Gastrocnemius medialis (tissue), 4 donors: ENCODE measurements at regions not wholly inside any gene's neighbourhood (a gene's known extent, or its start where the extent isn't known, plus 50 kb on each side); places are given as distances from the start of the nearest gene placed in this dataset.

Source experiments
- ATAC-seq, 2 donors: fragments of 150-250 bp; one replicate each; pipeline ENCODE4 v1.9.1; 2016
- DNase-seq, 2 donors: peaks; one replicate each; pipeline ENCODE4 v3.0.0-alpha.2; 2019
- H3K27ac ChIP-seq, 4 donors: fragments of 200-600 bp; sonication (generic); 1 replicate in 1 of 4; 2 replicates in 3 of 4; pipeline ENCODE4 v1.5.1; 2016 to 2018; ENCODE audit warnings: mild to moderate bottlenecking in 2 of 4, moderate library complexity in 1 of 4
- H3K27me3 ChIP-seq, 3 donors: fragments of 200-600 bp; sonication (generic) in 2 of 3; 1 replicate in 1 of 3; 2 replicates in 2 of 3; pipeline versions ENCODE4 v1.5.1 to v1.6.0; 2016 to 2019; ENCODE audit warnings: mild to moderate bottlenecking in 1 of 3, moderate library complexity in 1 of 3
- H3K36me3 ChIP-seq, 2 donors: fragments of 200-600 bp; sonication (generic) in 1 of 2; one replicate each; pipeline ENCODE4 v1.5.1; 2017 to 2018
- H3K4me1 ChIP-seq, 2 donors: fragments of 200-600 bp; sonication (generic) in 1 of 2; one replicate each; pipeline ENCODE4 v1.5.1; 2016 to 2017; ENCODE audit warnings: mild to moderate bottlenecking in 2 of 2
- H3K4me3 ChIP-seq, 4 donors: fragments of 200-600 bp; sonication (generic) in 3 of 4; 1 replicate in 1 of 4; 2 replicates in 3 of 4; pipeline ENCODE4 v1.5.1; 2016 to 2019; ENCODE audit warnings: mild to moderate bottlenecking in 2 of 4
- H3K9me3 ChIP-seq, 3 donors: fragments of 200-600 bp; sonication (generic) in 2 of 3; 1 replicate in 1 of 3; 2 replicates in 2 of 3; pipeline ENCODE4 v1.5.1; 2016 to 2019
- POLR2A ChIP-seq, 2 donors: fragments of 450-650 bp; IDR thresholded peaks; one replicate each; pipeline ENCODE4 v1.6.1; 2017; ENCODE audit warnings: antibody characterized with exemption in 2 of 2, mild to moderate bottlenecking in 2 of 2, moderate library complexity in 2 of 2
- in situ Hi-C, 4 donors: fragments of 200-750 bp; cut with MboI; loops; one replicate each; pipeline versions ENCODE4 v1.15.0 to v1.8.0; 2017; ENCODE audit warnings: low sequenced_read_pairs in 4 of 4
- intact Hi-C: fragments of 100-400 bp; cut with DNase I; formaldehyde crosslinking; loops from one replicate; pipeline ENCODE4 v1.15.1; 2023; ENCODE audit warnings: low total_unique reads
- TF ChIP-seq, protein P1 (sequence below), 5 experiments: fragments of 450-650 bp in 3 of 5; fragments of 200-600 bp in 2 of 5; sonication (generic) in 2 of 5; IDR thresholded peaks in 4 of 5; conservative IDR thresholded peaks in 1 of 5; 1 replicate in 4 of 5; 2 replicates in 1 of 5; pipeline ENCODE4 v1.5.1; 2016 to 2019; ENCODE audit warnings: antibody characterized with exemption in 5 of 5, mild to moderate bottlenecking in 3 of 5, moderate library complexity in 3 of 5

DNA sequence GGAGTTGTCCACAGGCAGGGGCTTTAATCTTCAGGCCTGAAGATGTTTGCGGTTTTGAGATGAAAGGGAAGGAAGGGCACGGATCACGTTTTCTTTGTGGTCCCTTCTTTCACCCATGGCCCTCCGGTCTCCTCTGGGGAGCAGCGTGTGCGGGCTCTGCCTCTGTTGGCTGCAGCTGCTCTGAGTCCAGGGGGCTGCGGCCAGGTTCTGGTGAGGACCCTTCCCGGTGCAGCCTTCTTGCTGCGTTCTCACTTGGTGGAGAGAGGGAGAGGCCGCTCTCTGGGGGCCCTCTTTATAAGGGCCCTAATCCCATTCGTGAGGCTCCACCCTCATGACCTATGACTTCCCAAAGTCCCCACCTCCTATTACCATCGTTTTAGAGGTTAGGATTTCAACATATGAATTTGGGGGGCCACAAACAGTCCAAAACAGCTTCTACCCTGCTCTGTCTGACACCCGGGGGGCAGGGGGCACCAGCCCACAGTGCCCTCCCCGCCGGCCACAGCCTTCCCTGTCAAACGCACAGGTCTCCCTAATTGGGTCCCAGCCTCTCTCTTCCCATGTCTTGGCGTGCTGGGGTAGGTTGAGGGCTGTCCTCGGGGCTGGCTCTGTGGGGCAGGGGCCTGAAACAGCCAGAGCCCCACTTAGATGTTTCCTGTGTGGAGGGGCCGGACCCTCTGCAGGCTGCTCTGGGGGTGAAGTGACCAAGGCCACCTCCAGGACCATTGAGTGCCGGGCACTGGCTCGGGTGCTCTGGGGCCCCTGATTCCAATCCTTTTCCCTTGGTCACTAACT is 100.1 kb upstream of the C1orf174 start:
- Histone ChIP-seq H3K9me3 (no peaks in the 10 kb centered on the region), H3K27me3 (peaks cover 7 to 10% (median 7%) of the 10 kb centered on the region in 3 donors), H3K4me3 (no peak overlapping the region), H3K27ac (no peak overlapping the region), H3K36me3 (no peaks in the 10 kb centered on the region), H3K4me1 (no peaks in the 10 kb centered on the region)
- no peak for ATAC-seq
- no peak for TF ChIP-seq POLR2A (IDR thresholded peaks at IDR 0.05)
- DNase-seq, result no peak
- in situ Hi-C loops (no loop called here), intact Hi-C loops (no loop called here)

DNA sequence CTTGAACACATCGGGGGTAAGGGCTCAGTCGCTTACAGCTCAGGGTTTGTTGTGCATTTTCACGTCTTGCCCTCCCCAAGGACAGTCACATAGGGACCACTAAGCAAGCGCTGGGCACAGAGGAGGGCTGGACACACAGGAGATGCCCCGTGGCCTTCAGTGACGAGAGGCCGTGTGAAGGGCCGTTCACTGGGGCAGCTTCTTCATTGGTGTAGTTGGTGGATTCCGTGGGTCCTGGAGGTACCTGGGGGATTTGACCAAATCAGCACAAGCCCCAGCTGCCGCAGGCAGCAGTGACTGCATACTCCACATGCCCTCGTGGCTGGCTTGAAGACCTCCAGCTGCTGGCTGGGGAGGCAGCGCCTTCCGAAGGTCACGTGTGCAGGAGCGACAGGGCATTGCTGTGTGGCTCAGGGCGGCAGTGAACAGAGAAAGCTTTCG is 100.8 kb upstream of the C1orf174 start:
- Histone ChIP-seq H3K27me3 (peaks cover 7 to 10% (median 7%) of the 10 kb centered on the region in 3 donors), H3K27ac (no peak overlapping the region), H3K4me3 (no peak overlapping the region), H3K9me3 (no peaks in the 10 kb centered on the region), H3K4me1 (no peaks in the 10 kb centered on the region), H3K36me3 (no peaks in the 10 kb centered on the region)
- ATAC-seq (no peak), DNase-seq (no peak)
- TF ChIP-seq POLR2A (IDR thresholded peaks at IDR 0.05), result no peak
- TF ChIP-seq, protein P1, sequence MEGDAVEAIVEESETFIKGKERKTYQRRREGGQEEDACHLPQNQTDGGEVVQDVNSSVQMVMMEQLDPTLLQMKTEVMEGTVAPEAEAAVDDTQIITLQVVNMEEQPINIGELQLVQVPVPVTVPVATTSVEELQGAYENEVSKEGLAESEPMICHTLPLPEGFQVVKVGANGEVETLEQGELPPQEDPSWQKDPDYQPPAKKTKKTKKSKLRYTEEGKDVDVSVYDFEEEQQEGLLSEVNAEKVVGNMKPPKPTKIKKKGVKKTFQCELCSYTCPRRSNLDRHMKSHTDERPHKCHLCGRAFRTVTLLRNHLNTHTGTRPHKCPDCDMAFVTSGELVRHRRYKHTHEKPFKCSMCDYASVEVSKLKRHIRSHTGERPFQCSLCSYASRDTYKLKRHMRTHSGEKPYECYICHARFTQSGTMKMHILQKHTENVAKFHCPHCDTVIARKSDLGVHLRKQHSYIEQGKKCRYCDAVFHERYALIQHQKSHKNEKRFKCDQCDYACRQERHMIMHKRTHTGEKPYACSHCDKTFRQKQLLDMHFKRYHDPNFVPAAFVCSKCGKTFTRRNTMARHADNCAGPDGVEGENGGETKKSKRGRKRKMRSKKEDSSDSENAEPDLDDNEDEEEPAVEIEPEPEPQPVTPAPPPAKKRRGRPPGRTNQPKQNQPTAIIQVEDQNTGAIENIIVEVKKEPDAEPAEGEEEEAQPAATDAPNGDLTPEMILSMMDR (IDR thresholded peaks at IDR 0.05 in 4 of 5, conservative IDR thresholded peaks at IDR 0.05 in 1 of 5), result no peak
- in situ Hi-C loops, result no loop called here
- intact Hi-C loops, result no loop called here

DNA sequence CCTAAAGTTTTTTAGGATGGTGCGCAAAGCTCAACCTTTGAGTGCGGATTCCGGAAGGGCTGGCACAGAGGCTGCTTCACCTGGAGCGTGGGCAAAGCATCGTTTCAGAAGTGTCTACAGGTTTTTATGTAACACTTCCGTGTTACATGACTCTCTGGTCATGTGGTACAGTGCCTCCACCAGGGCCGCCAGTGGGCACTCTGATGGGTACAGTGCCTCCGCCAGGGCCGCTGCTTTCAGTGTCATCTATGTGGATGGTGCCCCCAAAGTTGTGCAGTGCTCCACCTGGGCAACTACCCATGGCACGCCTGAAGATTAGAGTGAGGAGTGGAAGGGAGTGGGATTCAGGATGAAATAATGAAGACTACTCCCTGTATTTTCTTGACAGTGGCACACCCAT is 101.4 kb upstream of the C1orf174 start:
- no peaks in the 10 kb centered on the region for H3K4me1 ChIP-seq
- TF ChIP-seq POLR2A (IDR thresholded peaks at IDR 0.05), result no peak
- TF ChIP-seq, protein P1 (IDR thresholded peaks at IDR 0.05 in 4 of 5, conservative IDR thresholded peaks at IDR 0.05 in 1 of 5), result no peak
- in situ Hi-C loops (no loop called here), intact Hi-C loops (no loop called here)
- H3K36me3 ChIP-seq, result no peaks in the 10 kb centered on the region
- DNase-seq (no peak), ATAC-seq (no peak)
- H3K9me3 ChIP-seq, result no peaks in the 10 kb centered on the region
- peaks cover 7 to 9% (median 7%) of the 10 kb centered on the region in 3 donors for H3K27me3 ChIP-seq
- H3K27ac ChIP-seq, result no peak overlapping the region
- no peak overlapping the region for H3K4me3 ChIP-seq

DNA sequence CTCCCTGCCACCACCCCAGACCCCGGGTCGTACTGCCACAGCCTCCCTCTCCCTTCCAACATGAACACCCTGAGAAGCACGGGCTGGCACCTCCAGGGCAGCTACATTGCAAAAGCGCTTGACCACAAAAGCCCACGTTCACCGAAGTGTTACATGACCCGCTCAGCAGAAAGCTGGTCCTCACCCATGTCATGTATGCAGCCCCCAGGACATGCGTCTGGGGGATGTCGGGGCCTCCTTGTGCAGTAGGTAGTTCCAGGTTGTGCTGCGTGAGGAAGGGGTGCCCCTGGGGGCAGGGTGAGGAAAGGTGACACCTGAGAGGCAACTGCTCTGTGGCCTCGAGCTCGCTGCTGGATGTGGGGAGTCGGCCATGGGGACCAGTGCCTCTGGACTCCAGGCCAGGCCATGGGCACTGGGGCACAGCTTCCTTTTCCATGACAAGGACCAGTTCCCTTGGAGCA is 102.0 kb upstream of the C1orf174 start:
- no peak overlapping the region for H3K27ac ChIP-seq
- no peaks in the 10 kb centered on the region for H3K4me1 ChIP-seq
- in situ Hi-C loops (no loop called here), intact Hi-C loops (no loop called here)
- H3K36me3 ChIP-seq, result no peaks in the 10 kb centered on the region
- peaks cover 6 to 7% (median 7%) of the 10 kb centered on the region in 3 donors for H3K27me3 ChIP-seq
- ATAC-seq (no peak), DNase-seq (no peak)
- no peaks in the 10 kb centered on the region for H3K9me3 ChIP-seq
- TF ChIP-seq, protein P1 (IDR thresholded peaks at IDR 0.05 in 4 of 5, conservative IDR thresholded peaks at IDR 0.05 in 1 of 5), result no peak
- TF ChIP-seq POLR2A (IDR thresholded peaks at IDR 0.05), result no peak
- H3K4me3 ChIP-seq, result no peak overlapping the region

DNA sequence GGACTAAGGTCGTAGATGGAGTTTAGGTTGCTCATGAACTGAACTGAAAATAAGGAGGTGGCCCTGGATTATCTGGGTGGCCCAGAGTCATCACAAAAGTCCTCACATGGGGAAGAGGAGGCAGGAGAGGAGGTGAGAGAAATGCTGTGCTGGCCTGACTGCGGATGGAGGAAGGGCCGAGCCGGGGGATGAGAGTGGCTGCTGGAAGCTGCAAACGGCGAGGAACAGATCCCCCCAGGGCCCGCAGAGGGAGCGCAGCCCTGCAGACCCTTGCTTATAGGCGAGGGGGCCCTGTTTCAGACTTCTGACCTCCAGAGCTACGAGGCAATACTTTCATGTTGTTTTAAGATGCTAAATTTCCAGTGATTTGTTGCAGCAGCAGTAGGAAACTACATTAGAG is 102.7 kb upstream of the C1orf174 start:
- Histone ChIP-seq H3K4me1 (no peaks in the 10 kb centered on the region), H3K27me3 (peaks cover 6 to 7% (median 7%) of the 10 kb centered on the region in 3 donors), H3K36me3 (no peaks in the 10 kb centered on the region), H3K27ac (no peak overlapping the region), H3K9me3 (no peaks in the 10 kb centered on the region), H3K4me3 (no peak overlapping the region)
- no peak for TF ChIP-seq POLR2A (IDR thresholded peaks at IDR 0.05)
- TF ChIP-seq, protein P1 (IDR thresholded peaks at IDR 0.05 in 4 of 5, conservative IDR thresholded peaks at IDR 0.05 in 1 of 5), result no peak
- ATAC-seq (no peak), DNase-seq (no peak)
- intact Hi-C loops, result no loop called here
- in situ Hi-C loops, result no loop called here
